ENCODE measurements at regions not wholly inside any gene's neighbourhood (a gene's known extent, or its start where the extent isn't known, plus 50 kb on each side); places are given as distances from the start of the nearest gene placed in this dataset.

DNA sequence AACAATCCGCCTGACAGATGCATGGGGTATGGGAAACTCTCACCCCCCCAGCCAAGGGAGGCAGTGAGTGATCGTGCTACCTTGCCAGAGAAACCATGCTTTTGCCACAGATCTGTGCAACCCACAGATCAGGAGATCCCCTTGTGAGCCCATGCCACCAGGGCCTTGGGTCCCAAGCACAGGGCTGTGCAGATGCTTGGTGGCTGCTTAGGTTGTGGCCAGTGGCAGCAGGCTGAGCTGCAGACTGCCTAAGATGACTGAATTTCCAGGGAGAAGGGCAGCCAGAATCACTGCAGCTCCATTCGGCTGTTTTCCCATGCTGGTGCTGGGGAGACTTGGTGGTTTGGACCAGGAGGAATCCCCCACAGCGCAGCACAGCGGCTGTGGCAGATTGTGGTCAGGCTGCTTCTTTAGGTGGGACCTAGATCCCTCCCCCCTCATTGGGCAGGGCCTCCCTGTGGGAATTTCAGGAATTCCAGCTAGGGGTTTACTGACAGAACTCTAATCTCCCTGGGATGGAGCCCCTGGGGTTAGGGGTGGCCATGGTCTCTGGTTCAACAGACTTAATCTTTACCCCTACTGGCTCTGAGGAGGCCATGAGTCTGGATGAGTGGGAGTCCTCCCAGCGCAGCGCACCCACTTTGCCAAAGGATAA lies 264.6 kb upstream of the DAAM1 start:
- TF ChIP-seq SIN3A (IDR thresholded peaks at IDR 0.05; ENCODE audit: borderline replicate concordance, low read depth, low read length) (no peak), EP300 (IDR thresholded peaks at IDR 0.05; ENCODE audit: borderline replicate concordance in 1 of 2, low read depth in 1 of 2, low read length in 1 of 2) (no peak), RAD21 (IDR thresholded peaks at IDR 0.05; ENCODE audit: low read length) (no peak), TEAD4 (IDR thresholded peaks at IDR 0.05; ENCODE audit: borderline replicate concordance, insufficient read depth) (no peak), YY1 (IDR thresholded peaks at IDR 0.05; ENCODE audit: low read depth) (no peak), SMC3 (IDR thresholded peaks at IDR 0.05; ENCODE audit: low read depth, low read length) (no peak), PBX3 (IDR thresholded peaks at IDR 0.05) (no peak), MXI1 (IDR thresholded peaks at IDR 0.05; ENCODE audit: low read depth, low read length) (no peak), TAF1 (IDR thresholded peaks at IDR 0.05; ENCODE audit: borderline replicate concordance, low read depth, low read length) (no peak), CHD2 (IDR thresholded peaks at IDR 0.05; ENCODE audit: low read length, partially characterized antibody) (no peak), ELF1 (IDR thresholded peaks at IDR 0.05) (no peak), IRF3 (IDR thresholded peaks at IDR 0.05; ENCODE audit: low read depth, low read length) (no peak)
- TF ChIP-seq, protein P1, sequence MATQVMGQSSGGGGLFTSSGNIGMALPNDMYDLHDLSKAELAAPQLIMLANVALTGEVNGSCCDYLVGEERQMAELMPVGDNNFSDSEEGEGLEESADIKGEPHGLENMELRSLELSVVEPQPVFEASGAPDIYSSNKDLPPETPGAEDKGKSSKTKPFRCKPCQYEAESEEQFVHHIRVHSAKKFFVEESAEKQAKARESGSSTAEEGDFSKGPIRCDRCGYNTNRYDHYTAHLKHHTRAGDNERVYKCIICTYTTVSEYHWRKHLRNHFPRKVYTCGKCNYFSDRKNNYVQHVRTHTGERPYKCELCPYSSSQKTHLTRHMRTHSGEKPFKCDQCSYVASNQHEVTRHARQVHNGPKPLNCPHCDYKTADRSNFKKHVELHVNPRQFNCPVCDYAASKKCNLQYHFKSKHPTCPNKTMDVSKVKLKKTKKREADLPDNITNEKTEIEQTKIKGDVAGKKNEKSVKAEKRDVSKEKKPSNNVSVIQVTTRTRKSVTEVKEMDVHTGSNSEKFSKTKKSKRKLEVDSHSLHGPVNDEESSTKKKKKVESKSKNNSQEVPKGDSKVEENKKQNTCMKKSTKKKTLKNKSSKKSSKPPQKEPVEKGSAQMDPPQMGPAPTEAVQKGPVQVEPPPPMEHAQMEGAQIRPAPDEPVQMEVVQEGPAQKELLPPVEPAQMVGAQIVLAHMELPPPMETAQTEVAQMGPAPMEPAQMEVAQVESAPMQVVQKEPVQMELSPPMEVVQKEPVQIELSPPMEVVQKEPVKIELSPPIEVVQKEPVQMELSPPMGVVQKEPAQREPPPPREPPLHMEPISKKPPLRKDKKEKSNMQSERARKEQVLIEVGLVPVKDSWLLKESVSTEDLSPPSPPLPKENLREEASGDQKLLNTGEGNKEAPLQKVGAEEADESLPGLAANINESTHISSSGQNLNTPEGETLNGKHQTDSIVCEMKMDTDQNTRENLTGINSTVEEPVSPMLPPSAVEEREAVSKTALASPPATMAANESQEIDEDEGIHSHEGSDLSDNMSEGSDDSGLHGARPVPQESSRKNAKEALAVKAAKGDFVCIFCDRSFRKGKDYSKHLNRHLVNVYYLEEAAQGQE (IDR thresholded peaks at IDR 0.05; ENCODE audit: low read depth, low read length), result no peak
- TF ChIP-seq, protein P2, sequence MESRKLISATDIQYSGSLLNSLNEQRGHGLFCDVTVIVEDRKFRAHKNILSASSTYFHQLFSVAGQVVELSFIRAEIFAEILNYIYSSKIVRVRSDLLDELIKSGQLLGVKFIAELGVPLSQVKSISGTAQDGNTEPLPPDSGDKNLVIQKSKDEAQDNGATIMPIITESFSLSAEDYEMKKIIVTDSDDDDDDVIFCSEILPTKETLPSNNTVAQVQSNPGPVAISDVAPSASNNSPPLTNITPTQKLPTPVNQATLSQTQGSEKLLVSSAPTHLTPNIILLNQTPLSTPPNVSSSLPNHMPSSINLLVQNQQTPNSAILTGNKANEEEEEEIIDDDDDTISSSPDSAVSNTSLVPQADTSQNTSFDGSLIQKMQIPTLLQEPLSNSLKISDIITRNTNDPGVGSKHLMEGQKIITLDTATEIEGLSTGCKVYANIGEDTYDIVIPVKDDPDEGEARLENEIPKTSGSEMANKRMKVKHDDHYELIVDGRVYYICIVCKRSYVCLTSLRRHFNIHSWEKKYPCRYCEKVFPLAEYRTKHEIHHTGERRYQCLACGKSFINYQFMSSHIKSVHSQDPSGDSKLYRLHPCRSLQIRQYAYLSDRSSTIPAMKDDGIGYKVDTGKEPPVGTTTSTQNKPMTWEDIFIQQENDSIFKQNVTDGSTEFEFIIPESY (IDR thresholded peaks at IDR 0.05; ENCODE audit: borderline replicate concordance, low read depth), result no peak
- POLR2A ChIA-PET, result no interaction called here
- Histone ChIP-seq H3K4me1 (ENCODE audit: control insufficient read depth in 1 of 2, insufficient read depth in 2 of 2, low read depth in 1 of 2, low read length in 1 of 2) (peaks cover 3 to 5% of the 10 kb centered on the region in 2 experiments; a peak in 2 of 4 replicates), H2AFZ (ENCODE audit: low read depth) (no peak overlapping the region), H3K27me3 (ENCODE audit: insufficient read depth) (no peaks in the 10 kb centered on the region), H3K9ac (no peak overlapping the region), H3F3A (replicated peaks; ENCODE audit: insufficient read depth) (no peaks in the 10 kb centered on the region), H3K4me3 (ENCODE audit: low read depth in 2 of 2, low read length in 1 of 2) (no peak overlapping the region), H3K9me2 (no peaks in the 10 kb centered on the region), H3K27ac (ENCODE audit: low read depth in 2 of 2, low read length in 1 of 2) (no peak overlapping the region), H3K79me2 (ENCODE audit: insufficient read depth) (no peaks in the 10 kb centered on the region), H4K20me1 (ENCODE audit: insufficient read depth) (no peaks in the 10 kb centered on the region), H3K36me3 (replicated peaks in 1 of 2; ENCODE audit: control insufficient read depth in 1 of 2, insufficient read depth in 2 of 2, low read length in 1 of 2) (no peaks in the 10 kb centered on the region), H3K9me3 (no peaks in the 10 kb centered on the region), H3K4me2 (no peak overlapping the region)
- DNase-seq, result no peak
- CTCF ChIA-PET, result interaction anchor here (1.1 to 1.3 kb wide), 2 partner anchors 10 to 273 kb away, joined by 3 to 4 read pairs; no protein-coding TSS in a partner anchor
- WGBS (ENCODE audit: low lambda C conversion rate), result 50% methylated on average over 4 of the region's 7 CpGs
